ENCODE measurements at regions not wholly inside any gene's neighbourhood (a gene's known extent, or its start where the extent isn't known, plus 50 kb on each side); places are given as distances from the start of the nearest gene placed in this dataset.

DNA sequence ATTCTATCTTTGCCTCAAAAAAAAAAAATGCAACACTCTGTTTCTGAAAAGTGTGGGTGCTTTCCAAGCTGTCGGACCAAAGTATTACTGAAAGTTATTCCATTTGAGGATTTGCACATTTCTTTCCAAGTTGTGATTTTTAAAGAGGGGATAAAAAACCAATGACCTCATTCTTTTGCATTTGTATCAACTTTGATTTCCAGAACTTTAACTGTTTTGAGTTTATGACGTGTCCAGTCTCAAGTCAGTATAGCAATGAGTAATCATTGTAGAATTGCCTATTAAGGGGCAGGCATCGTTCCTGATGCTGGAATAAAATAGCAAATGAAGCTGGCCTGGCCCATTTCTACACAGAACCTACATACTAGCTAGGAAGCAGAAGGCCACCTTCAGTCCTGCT, 229.6 kb upstream of the RBFOX1 start:
- Histone ChIP-seq H3K27me3 (ENCODE audit: control insufficient read depth, insufficient read depth, low read length) (no peaks in the 10 kb centered on the region), H3K27ac (ENCODE audit: low read depth, low read length) (no peak overlapping the region), H3K9me3 (ENCODE audit: control insufficient read depth, insufficient read depth, low read length) (peaks cover 10% of the 10 kb centered on the region; the same call in 1 of the 2 replicates), H3K4me3 (ENCODE audit: low read depth, low read length) (no peak overlapping the region)
- POLR2A ChIA-PET: no interaction called here
- CTCF ChIA-PET: no interaction called here
- DNase-seq (ENCODE audit: low read depth, low spot score): no peak
- TF ChIP-seq CTCF (IDR thresholded peaks at IDR 0.05; ENCODE audit: low read depth, low read length): no peak

- ChIA-PET CTCF (no interaction called here), POLR2A (no interaction called here)
- peaks cover 11% of the 10 kb centered on the region; the same call in 1 of the 2 replicates for H3K9me3 ChIP-seq (ENCODE audit: control insufficient read depth, insufficient read depth, low read length)
- H3K4me3 ChIP-seq (ENCODE audit: low read depth, low read length): no peak overlapping the region
- H3K27me3 ChIP-seq (ENCODE audit: control insufficient read depth, insufficient read depth, low read length): no peaks in the 10 kb centered on the region
- no peak for TF ChIP-seq CTCF (IDR thresholded peaks at IDR 0.05; ENCODE audit: low read depth, low read length)
- no peak overlapping the region for H3K27ac ChIP-seq (ENCODE audit: low read depth, low read length)
- no peak for DNase-seq (ENCODE audit: low read depth, low spot score)
Observed at GRCh38 chr16:7101054-7101453, 231.6 kb upstream of the RBFOX1 start.

DNA sequence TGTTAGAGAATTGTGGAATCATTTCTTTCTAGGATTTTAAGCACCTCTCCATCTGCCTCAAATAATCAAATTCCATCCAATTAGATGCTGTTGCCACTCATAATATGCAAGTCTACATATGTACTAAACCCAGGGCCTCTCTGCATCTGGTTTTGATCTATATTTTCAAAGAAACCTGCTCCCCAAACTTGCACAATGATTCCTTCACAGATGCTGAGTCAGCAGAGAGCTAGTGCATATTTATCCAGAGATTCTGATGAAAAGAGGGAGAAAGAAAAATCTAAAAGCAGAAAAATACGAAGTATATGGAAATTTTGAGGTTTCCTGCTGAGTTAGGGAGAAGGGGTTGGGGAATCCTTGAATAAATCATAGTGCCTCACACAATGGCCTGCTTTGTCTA, 235.1 kb upstream of the RBFOX1 start:
- no peaks in the 10 kb centered on the region for H3K27me3 ChIP-seq (ENCODE audit: control insufficient read depth, insufficient read depth, low read length)
- TF ChIP-seq CTCF (IDR thresholded peaks at IDR 0.05; ENCODE audit: low read depth, low read length): no peak
- CTCF ChIA-PET: no interaction called here
- H3K4me3 ChIP-seq (ENCODE audit: low read depth, low read length): no peak overlapping the region
- peaks cover 13% of the 10 kb centered on the region for H3K9me3 ChIP-seq (ENCODE audit: control insufficient read depth, insufficient read depth, low read length)
- DNase-seq (ENCODE audit: low read depth, low spot score): no peak
- POLR2A ChIA-PET: no interaction called here
- no peak overlapping the region for H3K27ac ChIP-seq (ENCODE audit: low read depth, low read length)

DNA sequence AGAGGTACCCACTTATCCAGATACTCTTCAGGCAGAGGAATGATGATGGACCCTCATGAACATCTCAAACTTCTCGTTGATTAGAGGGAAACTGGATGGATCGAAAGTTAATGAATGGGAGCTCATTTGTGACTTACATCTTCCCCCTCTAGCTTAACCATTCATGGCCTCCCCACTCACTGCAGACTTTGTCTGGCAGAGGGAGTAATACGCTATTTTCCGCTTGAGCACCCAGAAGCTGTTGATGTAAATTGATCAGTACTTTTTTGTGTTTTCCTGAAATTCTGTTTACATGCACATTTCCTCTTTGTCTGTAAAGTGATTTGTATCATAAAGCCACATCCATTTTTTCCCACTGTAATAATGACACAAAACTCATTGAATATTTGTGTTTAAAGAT, 239.1 kb upstream of the RBFOX1 start:
- Histone ChIP-seq H3K27ac (ENCODE audit: low read depth, low read length) (no peak overlapping the region), H3K4me3 (ENCODE audit: low read depth, low read length) (no peak overlapping the region), H3K9me3 (ENCODE audit: control insufficient read depth, insufficient read depth, low read length) (peaks cover 11% of the 10 kb centered on the region), H3K27me3 (ENCODE audit: control insufficient read depth, insufficient read depth, low read length) (no peaks in the 10 kb centered on the region)
- TF ChIP-seq CTCF (IDR thresholded peaks at IDR 0.05; ENCODE audit: low read depth, low read length): no peak
- POLR2A ChIA-PET: no interaction called here
- no peak for DNase-seq (ENCODE audit: low read depth, low spot score)
- CTCF ChIA-PET: no interaction called here

DNA sequence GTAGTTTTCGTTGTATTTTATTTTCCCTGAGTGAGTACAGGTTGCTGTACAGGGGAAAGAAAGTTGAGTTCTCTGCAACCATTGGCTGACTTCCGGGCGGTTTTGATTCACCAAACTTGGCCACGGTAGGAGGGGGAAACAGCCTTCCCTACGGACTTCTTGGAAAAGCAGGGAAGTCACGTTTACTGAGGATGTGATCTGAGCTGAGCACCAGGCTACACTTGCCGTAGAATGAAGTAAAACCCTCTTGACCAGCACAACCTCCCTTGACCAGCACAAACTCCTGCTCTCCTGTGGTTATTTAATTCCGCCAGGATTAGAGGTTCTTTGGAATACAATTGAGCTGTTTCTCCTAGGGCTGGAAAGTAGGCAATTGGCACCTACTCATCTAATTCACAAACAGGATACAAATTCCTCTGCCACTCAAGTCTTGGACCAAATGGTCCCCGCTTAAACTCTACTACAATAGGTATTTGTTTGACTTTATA, 242.0 kb upstream of the RBFOX1 start:
- Histone ChIP-seq H3K27ac (ENCODE audit: low read depth, low read length) (no peak overlapping the region), H3K4me3 (ENCODE audit: low read depth, low read length) (no peak overlapping the region), H3K9me3 (ENCODE audit: control insufficient read depth, insufficient read depth, low read length) (peaks cover 14% of the 10 kb centered on the region), H3K27me3 (ENCODE audit: control insufficient read depth, insufficient read depth, low read length) (no peaks in the 10 kb centered on the region)
- TF ChIP-seq CTCF (IDR thresholded peaks at IDR 0.05; ENCODE audit: low read depth, low read length): no peak
- ChIA-PET CTCF (no interaction called here), POLR2A (no interaction called here)
- no peak for DNase-seq (ENCODE audit: low read depth, low spot score)
